ENCODE measurements at regions not wholly inside any gene's neighbourhood (a gene's known extent, or its start where the extent isn't known, plus 50 kb on each side); places are given as distances from the start of the nearest gene placed in this dataset.

- no peak for DNase-seq
Observed at GRCh38 chr12:71233083-71233482, 75.3 kb upstream of the TSPAN8 start.

- no peak for DNase-seq
Observed at GRCh38 chr12:71230542-71230941, 72.7 kb upstream of the TSPAN8 start.

GRCh38 chr12:71223139-71223538 lies 65.3 kb upstream of the TSPAN8 start:
- DNase-seq, result no peak

GRCh38 chr12:71222436-71222835 lies 64.6 kb upstream of the TSPAN8 start:
- no peak for DNase-seq

GRCh38 chr12:71220260-71220659 lies 62.5 kb upstream of the TSPAN8 start:
- no peak for DNase-seq

- DNase-seq, result no peak
Observed at GRCh38 chr12:71219224-71219623, 61.4 kb upstream of the TSPAN8 start.

- DNase-seq, result no peak
Observed at GRCh38 chr12:71218616-71219015, 60.8 kb upstream of the TSPAN8 start.

- peak; percentile 2 for DNase-seq
Observed at GRCh38 chr12:71216725-71217579, 59.2 kb upstream of the TSPAN8 start.

GRCh38 chr12:71214511-71215285 lies 56.9 kb upstream of the TSPAN8 start:
- no peak for DNase-seq

- DNase-seq, result no peak
Observed at GRCh38 chr12:71208053-71208685, 50.4 kb upstream of the TSPAN8 start.
